ENCODE measurements at regions not wholly inside any gene's neighbourhood (a gene's known extent, or its start where the extent isn't known, plus 50 kb on each side); places are given as distances from the start of the nearest gene placed in this dataset.

- DNase-seq (ENCODE audit: low read depth) = peak; percentile 92
These were observed 423.2 kb upstream of the PAPPA start for GRCh38 chr9:115730396-115730795.

DNA sequence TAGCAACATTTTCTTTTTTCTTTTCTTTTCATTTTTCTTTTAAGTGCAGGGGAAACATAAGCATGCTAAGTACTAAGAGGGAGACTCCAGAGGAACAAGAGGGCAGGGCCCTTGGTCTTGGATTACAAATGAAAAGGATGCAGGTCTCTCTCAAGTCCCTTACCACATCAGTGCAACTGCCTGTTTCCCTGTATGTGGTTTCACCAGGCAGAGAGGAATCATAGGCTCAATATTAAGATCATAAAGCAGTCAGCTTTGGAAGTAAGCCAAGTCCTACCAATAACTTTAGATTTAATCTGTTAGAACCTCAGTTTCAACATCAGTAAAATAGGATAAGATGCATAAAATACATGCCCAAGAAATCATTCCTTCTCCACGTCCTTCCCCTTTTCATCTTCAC, 422.7 kb upstream of the PAPPA start:
- peak; percentile 72 for DNase-seq (ENCODE audit: low read depth)

DNA sequence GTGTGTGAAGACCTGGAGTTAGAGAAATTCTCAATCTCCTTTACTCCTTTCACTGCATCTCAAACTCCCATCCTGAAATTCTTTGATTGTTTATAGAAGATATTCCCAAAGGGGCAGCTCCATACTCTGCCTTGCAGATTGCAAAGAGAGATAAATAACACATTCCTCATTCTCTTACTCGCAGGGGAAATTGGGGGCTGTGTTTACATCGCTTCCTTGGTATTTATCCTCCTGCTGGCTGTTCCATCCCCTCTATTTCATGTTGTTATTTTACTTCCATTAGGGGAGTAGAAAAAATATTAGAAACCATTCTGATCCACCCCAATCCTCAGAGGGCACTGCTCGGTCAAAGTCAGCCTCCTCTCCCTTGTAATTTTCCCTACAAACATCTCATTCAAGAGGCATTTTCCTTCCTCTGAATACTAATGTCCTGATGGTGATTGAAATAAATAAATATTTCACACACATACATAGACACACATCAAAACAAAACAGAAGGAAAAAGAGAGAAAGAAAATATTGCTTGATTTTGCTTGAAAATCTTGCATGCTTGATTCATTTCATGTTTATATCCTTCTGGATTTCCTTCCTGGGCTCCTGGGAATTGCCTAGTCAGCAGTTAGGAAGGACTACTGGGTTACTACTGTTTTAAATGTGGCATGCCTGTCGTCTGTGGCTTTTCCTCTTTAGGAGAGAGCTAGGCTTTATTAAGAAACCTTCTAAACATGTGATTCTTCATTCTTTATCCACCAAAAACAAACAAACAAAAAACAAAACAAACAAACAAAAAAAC, 420.1 kb upstream of the PAPPA start:
- DNase-seq (ENCODE audit: low read depth) = peak; percentile 29

DNA sequence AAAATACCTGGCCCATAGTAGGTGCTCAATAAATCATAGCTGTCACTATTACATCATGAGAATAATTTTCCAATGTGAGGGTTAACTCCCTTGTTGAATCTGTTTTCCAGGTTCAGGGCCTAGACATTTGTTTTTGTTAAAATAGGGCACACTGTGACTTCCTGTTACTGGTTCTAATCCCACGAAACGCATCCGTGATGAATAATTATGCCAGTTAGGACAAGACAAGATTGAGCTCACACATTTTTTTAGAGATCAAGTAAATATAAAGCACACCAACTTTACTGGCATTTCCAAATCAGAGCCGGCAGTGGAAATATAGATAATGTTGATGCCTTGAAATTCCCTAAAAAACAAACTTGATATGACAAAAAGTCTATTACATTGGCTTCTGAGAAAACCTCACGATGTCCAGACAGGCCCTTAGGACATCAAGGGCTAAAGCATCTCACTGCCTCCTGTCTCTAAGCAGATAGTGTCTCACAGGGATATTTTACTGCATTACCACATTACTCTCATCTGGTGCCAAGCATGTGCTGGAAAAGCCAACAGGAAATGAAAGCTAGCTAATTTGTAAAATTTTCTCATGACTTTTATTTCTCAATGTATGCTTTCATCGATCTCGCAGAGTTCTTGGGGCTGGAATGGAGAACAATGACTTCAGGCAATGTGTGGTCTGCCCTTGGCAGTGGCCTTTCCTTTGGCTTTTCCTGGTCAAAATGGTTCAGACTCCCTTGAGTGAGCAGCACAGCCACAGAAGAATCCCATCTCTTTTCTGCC, 414.3 kb upstream of the PAPPA start:
- peak; percentile 31 for DNase-seq (ENCODE audit: low read depth)

GRCh38 chr9:115740986-115741385, 412.6 kb upstream of the PAPPA start:
- DNase-seq (ENCODE audit: low read depth) = no peak

DNA sequence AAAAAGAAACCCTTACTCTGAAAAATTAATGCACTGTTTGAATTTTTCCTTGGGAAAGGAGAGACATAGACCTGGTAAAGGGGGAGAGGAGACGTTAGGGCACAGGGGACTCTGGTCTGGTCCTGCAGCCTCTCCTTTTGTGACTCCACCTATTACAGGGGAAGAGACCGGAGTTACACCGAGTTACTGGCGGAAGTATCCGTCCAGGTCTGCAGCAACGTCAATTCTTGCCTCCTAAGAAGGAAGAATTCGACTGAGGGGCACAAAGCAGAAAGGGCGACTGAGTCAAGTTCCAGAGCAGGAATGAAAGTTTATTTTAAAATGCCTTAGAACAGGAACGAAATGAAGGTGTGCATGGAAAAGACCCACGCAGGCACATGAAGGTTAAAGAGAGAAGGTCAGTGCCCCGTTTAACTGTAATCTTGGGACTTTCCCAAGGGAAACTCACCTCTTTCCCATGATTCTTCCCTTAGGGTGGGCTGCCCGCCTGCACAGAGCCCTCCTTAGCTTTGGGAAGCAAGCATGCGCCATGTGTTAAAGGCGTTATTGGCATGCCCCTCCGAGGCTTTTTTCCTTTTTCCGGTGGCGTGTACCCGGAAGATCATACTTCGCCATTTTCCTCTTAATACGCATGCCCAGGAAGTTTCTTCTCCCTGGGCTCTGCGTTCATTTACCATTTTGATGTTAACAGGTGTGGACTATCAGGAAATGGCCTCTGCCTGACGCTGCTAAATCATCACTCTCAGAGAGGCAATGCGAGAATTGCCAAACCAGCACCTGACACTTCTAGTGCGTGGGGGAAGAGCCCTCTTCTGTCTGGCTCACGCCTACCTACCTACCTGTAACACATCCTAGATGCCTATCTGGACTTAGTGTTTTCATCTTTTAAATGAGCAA, 409.6 kb upstream of the PAPPA start:
- no peak for DNase-seq (ENCODE audit: low read depth)

- DNase-seq (ENCODE audit: low read depth) = peak; percentile 16
These were observed 407.1 kb upstream of the PAPPA start for GRCh38 chr9:115746496-115746895.

DNA sequence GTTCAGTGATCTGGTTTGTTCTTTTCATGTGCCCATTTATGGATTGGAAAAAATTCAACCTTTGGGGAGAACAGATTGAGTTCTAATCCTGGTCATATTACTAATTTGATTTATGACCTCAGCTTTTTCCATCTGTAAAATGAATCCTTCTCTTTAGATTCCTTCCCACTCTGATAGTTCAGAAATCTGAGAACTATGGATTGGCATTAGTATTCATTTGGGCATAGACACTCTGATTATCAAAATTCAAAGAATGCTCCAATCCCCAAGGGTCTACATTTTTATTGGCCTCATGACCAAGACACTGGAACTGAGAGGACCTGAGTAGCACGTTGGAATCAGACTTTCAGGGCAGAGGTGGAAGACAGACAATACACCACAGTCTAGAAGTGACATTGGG, 405.9 kb upstream of the PAPPA start:
- no peak for DNase-seq (ENCODE audit: low read depth)

- DNase-seq (ENCODE audit: low read depth) = no peak
These were observed 396.9 kb upstream of the PAPPA start for GRCh38 chr9:115756736-115757135.

DNA sequence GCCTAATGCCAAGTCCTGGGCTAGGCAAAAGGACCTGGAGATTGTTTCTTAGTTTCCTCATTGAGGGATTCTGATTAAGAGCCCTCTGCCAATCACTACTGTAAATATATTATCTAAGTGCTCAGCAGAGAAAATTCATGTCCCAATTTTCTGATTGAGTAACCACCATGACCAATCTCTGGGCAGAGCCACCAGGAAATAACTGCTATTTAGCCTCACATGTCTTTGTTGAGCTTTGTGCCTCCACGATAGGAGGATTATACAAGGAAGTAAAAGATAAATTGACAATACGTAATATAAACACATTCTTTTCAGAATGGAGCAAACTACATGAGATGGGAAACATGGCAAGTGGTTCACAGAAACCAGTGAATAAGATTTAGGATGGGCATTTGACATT, 396.1 kb upstream of the PAPPA start:
- DNase-seq (ENCODE audit: low read depth) = no peak

DNA sequence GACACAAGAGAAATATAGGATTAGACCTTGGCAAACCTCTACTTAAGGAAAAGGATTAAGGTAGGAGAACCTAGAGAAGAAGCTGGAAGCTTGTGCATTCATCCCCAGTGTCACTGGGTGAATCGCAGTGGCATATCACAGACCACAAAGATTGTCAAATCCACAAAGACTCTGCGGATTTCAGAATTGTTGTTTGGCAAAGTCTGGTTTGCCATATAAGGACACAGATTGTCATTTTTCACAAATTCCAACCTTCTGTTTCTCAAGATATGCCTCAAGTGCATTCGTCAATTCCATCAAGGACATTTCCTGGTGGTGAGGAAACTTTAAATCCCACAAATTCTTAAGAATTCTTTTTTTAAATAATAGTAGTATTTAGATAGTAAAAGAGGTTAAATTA, 395.1 kb upstream of the PAPPA start:
- no peak for DNase-seq (ENCODE audit: low read depth)

- DNase-seq (ENCODE audit: low read depth) = no peak
These were observed 394.2 kb upstream of the PAPPA start for GRCh38 chr9:115759426-115759825.

- DNase-seq (ENCODE audit: low read depth) = peak; percentile 10
These were observed 388.9 kb upstream of the PAPPA start for GRCh38 chr9:115764645-115765044.

- no peak for DNase-seq (ENCODE audit: low read depth)
These were observed 388.5 kb upstream of the PAPPA start for GRCh38 chr9:115765060-115765459.

- DNase-seq (ENCODE audit: low read depth) = no peak
These were observed 387.1 kb upstream of the PAPPA start for GRCh38 chr9:115766370-115766955.

GRCh38 chr9:115770521-115770920, 383.1 kb upstream of the PAPPA start:
- DNase-seq (ENCODE audit: low read depth) = peak; percentile 56

DNA sequence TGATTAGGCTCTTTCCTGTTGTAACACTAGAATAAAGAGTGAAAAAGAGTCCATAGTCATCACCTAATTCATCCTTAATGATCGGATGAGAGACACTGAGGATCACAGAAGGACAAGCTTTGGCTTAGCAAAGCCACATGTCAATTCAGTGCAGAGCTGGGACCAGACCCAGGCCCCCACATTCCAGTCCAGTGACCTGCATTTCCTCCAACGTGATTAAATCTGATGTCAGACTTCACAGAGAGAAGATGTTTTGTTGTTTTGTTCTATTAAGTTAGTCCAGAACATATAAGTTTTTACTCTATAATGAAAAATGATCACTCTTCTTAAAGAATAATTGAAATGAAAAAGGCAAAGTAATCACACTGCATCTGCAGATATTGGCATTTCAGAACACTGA, 377.9 kb upstream of the PAPPA start:
- no peak for DNase-seq (ENCODE audit: low read depth)

DNA sequence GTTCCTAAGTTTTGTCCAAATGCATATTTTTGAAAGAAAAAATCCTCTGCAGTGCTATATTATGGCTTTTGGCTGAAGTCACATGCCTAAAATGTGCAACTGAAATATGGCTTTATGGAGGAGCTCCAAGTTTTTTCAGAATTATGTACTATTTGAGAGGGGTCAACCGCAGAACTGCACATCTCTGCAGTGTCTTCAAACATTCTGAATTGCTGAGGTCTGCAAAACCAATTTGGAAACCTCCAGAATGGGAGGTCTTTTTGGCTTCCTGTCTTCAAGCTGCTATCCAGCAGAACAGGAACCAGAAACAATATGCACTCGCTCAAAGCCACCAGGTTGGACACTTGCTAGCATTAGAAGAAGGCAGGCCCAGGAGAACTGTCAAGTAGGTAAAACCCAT, 376.0 kb upstream of the PAPPA start:
- DNase-seq (ENCODE audit: low read depth) = no peak

DNA sequence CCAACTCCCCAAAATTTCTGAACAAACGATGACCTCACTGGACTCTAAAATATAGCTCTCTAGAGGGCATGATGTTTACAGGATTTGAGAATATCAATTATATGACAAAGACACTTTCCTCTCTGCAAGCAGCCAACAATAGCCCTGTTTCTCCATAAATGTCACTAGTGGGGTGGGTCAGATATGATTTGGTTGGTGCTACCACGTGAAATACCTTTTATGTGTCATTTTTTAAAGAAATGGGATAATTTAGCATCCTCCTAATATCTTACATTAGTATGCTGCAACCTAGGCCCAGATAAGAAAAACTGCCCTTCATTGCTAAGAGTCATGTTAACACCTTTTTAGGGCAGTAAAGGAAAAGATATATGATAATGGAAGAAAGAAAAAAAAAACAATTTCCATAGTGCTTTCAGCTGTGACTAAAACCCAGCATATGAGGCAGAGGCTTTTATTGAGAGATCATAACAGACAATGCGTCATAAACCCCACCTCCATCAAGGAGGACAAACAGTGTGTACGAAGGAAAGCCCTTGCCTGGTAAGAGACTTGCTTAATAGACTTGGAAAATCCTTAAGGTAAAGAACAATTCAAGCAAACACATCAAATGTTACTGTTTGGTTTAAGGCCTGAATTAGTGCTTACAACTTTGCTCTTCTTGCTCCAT, 372.4 kb upstream of the PAPPA start:
- no peak for DNase-seq (ENCODE audit: low read depth)

DNA sequence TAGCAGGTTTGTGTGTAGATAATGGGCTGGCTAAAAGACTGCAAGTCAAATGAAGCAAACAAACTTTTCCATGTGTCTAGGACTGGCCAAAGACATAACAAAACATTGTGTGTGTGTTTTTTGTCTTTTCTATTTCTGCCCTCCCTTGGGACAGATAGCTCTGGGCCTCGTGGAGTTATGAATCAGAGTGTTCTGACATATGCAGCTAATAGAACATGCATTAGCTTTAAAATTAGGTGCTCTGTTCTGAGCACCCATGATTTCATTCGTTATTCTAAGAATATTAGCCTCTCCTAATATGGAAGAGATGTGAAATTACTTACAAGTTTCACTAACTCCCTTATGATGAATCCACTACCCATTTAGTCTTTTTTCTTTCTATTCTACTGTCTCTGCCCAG, 367.3 kb upstream of the PAPPA start:
- no peak for DNase-seq (ENCODE audit: low read depth)

DNA sequence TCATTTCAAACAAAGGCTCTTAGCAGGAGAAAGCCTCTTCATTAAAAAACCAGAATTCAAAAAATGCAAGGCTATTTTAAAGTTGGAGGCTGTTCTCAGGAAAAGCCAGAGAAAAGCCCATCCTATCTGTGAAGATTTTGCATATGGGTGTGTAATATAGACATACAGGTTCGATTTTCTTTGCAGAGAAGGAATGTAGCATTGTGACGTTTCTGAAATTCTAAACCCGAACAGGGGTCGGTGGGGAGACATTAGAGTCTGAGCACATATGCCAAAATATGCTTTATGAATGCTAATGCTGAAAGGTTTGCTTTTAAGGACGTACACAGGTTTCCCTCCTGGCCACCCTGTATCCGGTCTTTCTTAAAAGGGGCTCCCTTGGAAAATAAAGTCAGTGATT, 363.1 kb upstream of the PAPPA start:
- no peak for DNase-seq (ENCODE audit: low read depth)
